Left lobe of liver (tissue), 2 donors: ENCODE measurements at regions not wholly inside any gene's neighbourhood (a gene's known extent, or its start where the extent isn't known, plus 50 kb on each side); places are given as distances from the start of the nearest gene placed in this dataset.

ENCODE experiments used
- ATAC-seq: fragments of 200-7000 bp; cut with Tn5 transposase; one replicate; pipeline ENCODE4 v1.9.1; 2020; ENCODE audit warnings: mild to moderate bottlenecking, moderate library complexity
- DNase-seq: peaks from one replicate; pipeline ENCODE4 v3.0.0-alpha.2; 2020; ENCODE audit warnings: low spot score
- donor health status: DM: no; HTN: no; CAD: no; lungs with moderate emphysema.
- donor health status: DM: no; HTN: yes; CAD: no.

- no peak for ATAC-seq
- no peak for DNase-seq
These were observed 232.5 kb upstream of the NCAM1 start for GRCh38 chr11:112728716-112729115.

GRCh38 chr11:112730591-112730990 lies 230.6 kb upstream of the NCAM1 start:
- DNase-seq (no peak), ATAC-seq (no peak)

- no peak for DNase-seq
- ATAC-seq: no peak
These were observed 229.7 kb upstream of the NCAM1 start for GRCh38 chr11:112731538-112731937.

GRCh38 chr11:112732031-112732430 lies 229.2 kb upstream of the NCAM1 start:
- no peak for ATAC-seq

GRCh38 chr11:112734207-112734606 lies 227.0 kb upstream of the NCAM1 start:
- ATAC-seq (peak; percentile 41), DNase-seq (no peak)

More at GRCh38 chr11:112732031-112732430, 229.2 kb upstream of the NCAM1 start:
- DNase-seq: no peak

GRCh38 chr11:112735470-112735869 lies 225.8 kb upstream of the NCAM1 start:
- DNase-seq: no peak
- no peak for ATAC-seq

- DNase-seq: no peak
- no peak for ATAC-seq
These were observed 217.2 kb upstream of the NCAM1 start for GRCh38 chr11:112744041-112744440.

- no peak for DNase-seq
- ATAC-seq: no peak
These were observed 215.2 kb upstream of the NCAM1 start for GRCh38 chr11:112745973-112746372.

GRCh38 chr11:112748252-112748651 lies 213.0 kb upstream of the NCAM1 start:
- ATAC-seq (no peak), DNase-seq (no peak)

GRCh38 chr11:112748713-112749543 lies 212.3 kb upstream of the NCAM1 start:
- ATAC-seq (no peak), DNase-seq (no peak)

- no peak for DNase-seq
- ATAC-seq: no peak
These were observed 209.9 kb upstream of the NCAM1 start for GRCh38 chr11:112751329-112751728.

GRCh38 chr11:112751772-112752171 lies 209.4 kb upstream of the NCAM1 start:
- ATAC-seq: no peak
- DNase-seq: no peak

- ATAC-seq (no peak), DNase-seq (no peak)
These were observed 208.7 kb upstream of the NCAM1 start for GRCh38 chr11:112752563-112752962.

- ATAC-seq (no peak), DNase-seq (no peak)
These were observed 207.5 kb upstream of the NCAM1 start for GRCh38 chr11:112753706-112754105.

GRCh38 chr11:112759418-112759817 lies 201.8 kb upstream of the NCAM1 start:
- DNase-seq (no peak), ATAC-seq (no peak)

GRCh38 chr11:112760396-112761059 lies 200.7 kb upstream of the NCAM1 start:
- ATAC-seq: peak; percentile 39
- DNase-seq: no peak

GRCh38 chr11:112761911-112762706 lies 199.1 kb upstream of the NCAM1 start:
- ATAC-seq: no peak
- no peak for DNase-seq

- DNase-seq (no peak), ATAC-seq (no peak)
These were observed 198.5 kb upstream of the NCAM1 start for GRCh38 chr11:112762707-112763090.

GRCh38 chr11:112765337-112765736 lies 195.9 kb upstream of the NCAM1 start:
- ATAC-seq (no peak), DNase-seq (no peak)

GRCh38 chr11:112769170-112769569 lies 192.1 kb upstream of the NCAM1 start:
- ATAC-seq (no peak), DNase-seq (no peak)

GRCh38 chr11:112769584-112769983 lies 191.6 kb upstream of the NCAM1 start:
- DNase-seq (no peak), ATAC-seq (no peak)

GRCh38 chr11:112770033-112770432 lies 191.2 kb upstream of the NCAM1 start:
- DNase-seq: no peak

More at GRCh38 chr11:112770033-112770432, 191.2 kb upstream of the NCAM1 start:
- no peak for ATAC-seq
